Body of pancreas (tissue), 4 donors: ENCODE measurements at regions not wholly inside any gene's neighbourhood (a gene's known extent, or its start where the extent isn't known, plus 50 kb on each side); places are given as distances from the start of the nearest gene placed in this dataset.
A peak's percentile ranks its signal among the peaks of the same experiment; 100 is the strongest.

ENCODE experiments used
- ATAC-seq: fragments of 150-250 bp; one replicate; pipeline ENCODE4 v1.9.1; 2016
- DNase-seq, 4 donors: peaks; one replicate each; pipeline ENCODE4 v3.0.0-alpha.2; 2019
- H3K27ac ChIP-seq, 4 donors: fragments of 200-600 bp; sonication (generic); 1 replicate in 3 of 4; 2 replicates in 1 of 4; pipeline versions ENCODE4 v1.5.1 to v1.6.1; 2016 to 2019; ENCODE audit warnings: mild to moderate bottlenecking in 1 of 4, mixed read lengths in 1 of 4, moderate library complexity in 1 of 4
- H3K27me3 ChIP-seq, 2 donors: fragments of 200-600 bp; sonication (generic); one replicate each; pipeline ENCODE4 v1.6.0; 2016; ENCODE audit warnings: mild to moderate bottlenecking in 1 of 2
- H3K36me3 ChIP-seq, 2 donors: fragments of 200-600 bp; sonication (generic); replicated peaks in 1 of 2; 2 replicates each; pipeline ENCODE4 v1.5.1; 2016; ENCODE audit warnings: low read depth in 2 of 2; ENCODE audit not compliant: insufficient read depth in 1 of 2
- H3K4me1 ChIP-seq: fragments of 200-600 bp; sonication (generic); one replicate; pipeline ENCODE4 v1.6.0; 2016
- H3K4me3 ChIP-seq, 2 donors: fragments of 200-600 bp; sonication (generic); 1 replicate in 1 of 2; 2 replicates in 1 of 2; pipeline ENCODE4 v1.5.1; 2016 to 2019
- H3K9me3 ChIP-seq, 3 donors: fragments of 200-600 bp; sonication (generic); 1 replicate in 2 of 3; 2 replicates in 1 of 3; pipeline ENCODE4 v1.5.1; 2016
- CTCF ChIP-seq, 7 experiments: fragments of 450-650 bp in 4 of 7; fragments of 200-600 bp in 3 of 7; sonication (generic) in 3 of 7; IDR thresholded peaks; one replicate each; pipeline ENCODE4 v1.5.1; 2016 to 2019; ENCODE audit warnings: antibody characterized with exemption in 7 of 7
- POLR2A ChIP-seq, 3 donors: fragments of 450-650 bp; IDR thresholded peaks; one replicate each; pipeline ENCODE4 v1.6.1; 2016; ENCODE audit warnings: antibody characterized with exemption in 3 of 3, mild to moderate bottlenecking in 2 of 3
- whole genome bisulfite sequencing, 2 donors: methylation state at CpG; one replicate each; pipeline ENCODE4 v1.1.5; 2017; 5-methylcytosine and 5-hydroxymethylcytosine counted together
- intact Hi-C: fragments of 100-400 bp; cut with DNase I; formaldehyde crosslinking; loops from one replicate; pipeline ENCODE4 v1.15.1; 2023

GRCh38 chr3:148226246-148226645 is 471.5 kb upstream of the AGTR1 start:
- Histone ChIP-seq H3K36me3 (no peaks in the 10 kb centered on the region), H3K9me3 (no peaks in the 10 kb centered on the region), H3K4me1 (no peaks in the 10 kb centered on the region), H3K4me3 (no peak overlapping the region), H3K27me3 (no peaks in the 10 kb centered on the region), H3K27ac (no peak overlapping the region)
- WGBS, 2 donors, result 78 to 84% methylated on average over 3 of the region's 3 CpGs
- DNase-seq (peak in 1 of 4 donors; percentile 13), ATAC-seq (no peak)
- intact Hi-C loops, result no loop called here
- TF ChIP-seq CTCF (IDR thresholded peaks at IDR 0.05), result no peak
- no peak for TF ChIP-seq POLR2A (IDR thresholded peaks at IDR 0.05)

DNA sequence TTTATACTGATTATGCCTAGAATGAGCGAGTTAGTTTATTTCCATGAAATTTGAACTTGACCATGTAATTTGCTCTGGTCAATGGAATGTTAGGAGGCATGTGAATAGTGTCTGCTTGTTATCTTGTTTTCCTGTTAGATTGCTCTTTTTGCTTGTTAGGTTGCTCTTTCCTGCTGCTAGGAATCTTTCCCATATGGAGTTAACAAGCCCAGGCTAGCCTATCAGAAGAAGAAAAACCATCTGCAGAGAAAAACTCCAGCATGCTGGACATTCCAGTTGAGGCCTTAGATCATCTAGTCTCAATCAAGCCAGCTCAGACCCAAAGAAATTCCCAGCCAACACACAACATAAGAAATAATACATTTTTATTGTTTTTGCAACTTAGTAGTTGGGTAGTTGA is 470.2 kb upstream of the AGTR1 start:
- Histone ChIP-seq H3K9me3 (no peaks in the 10 kb centered on the region), H3K27me3 (no peaks in the 10 kb centered on the region), H3K36me3 (no peaks in the 10 kb centered on the region), H3K4me1 (no peaks in the 10 kb centered on the region), H3K4me3 (no peak overlapping the region), H3K27ac (no peak overlapping the region)
- ATAC-seq (no peak), DNase-seq (no peak)
- TF ChIP-seq POLR2A (IDR thresholded peaks at IDR 0.05), result no peak
- TF ChIP-seq CTCF (IDR thresholded peaks at IDR 0.05), result no peak
- intact Hi-C loops, result no loop called here
- WGBS, 2 donors, result 94 to 98% methylated on average over 1 of the region's 1 CpG

DNA sequence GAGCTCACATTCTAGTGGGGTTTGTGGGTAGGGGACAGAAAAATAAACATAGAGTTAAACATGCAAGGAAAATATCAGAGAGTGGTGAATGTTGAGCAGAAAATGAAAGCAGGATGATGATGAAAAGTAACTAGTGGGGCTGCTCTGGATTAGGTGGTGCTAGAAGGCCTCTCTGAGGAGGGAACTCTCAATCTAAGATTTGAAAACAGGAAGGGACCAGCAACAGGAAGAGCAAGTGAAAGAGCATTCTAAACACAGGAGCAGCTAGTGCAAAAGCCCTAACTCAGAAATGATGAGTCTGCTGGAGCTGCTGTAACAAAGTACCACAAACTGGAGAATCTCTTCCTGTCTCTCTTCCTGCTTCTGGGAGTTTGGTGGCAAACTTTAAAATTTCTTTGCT is 468.6 kb upstream of the AGTR1 start:
- no peaks in the 10 kb centered on the region for H3K9me3 ChIP-seq
- H3K27ac ChIP-seq, result no peak overlapping the region
- no peak overlapping the region for H3K4me3 ChIP-seq
- no peaks in the 10 kb centered on the region for H3K27me3 ChIP-seq
- intact Hi-C loops, result no loop called here
- no peak for DNase-seq
- TF ChIP-seq POLR2A (IDR thresholded peaks at IDR 0.05) (no peak), CTCF (IDR thresholded peaks at IDR 0.05) (no peak)
- H3K36me3 ChIP-seq, result no peaks in the 10 kb centered on the region
- ATAC-seq, result no peak
- no peaks in the 10 kb centered on the region for H3K4me1 ChIP-seq

DNA sequence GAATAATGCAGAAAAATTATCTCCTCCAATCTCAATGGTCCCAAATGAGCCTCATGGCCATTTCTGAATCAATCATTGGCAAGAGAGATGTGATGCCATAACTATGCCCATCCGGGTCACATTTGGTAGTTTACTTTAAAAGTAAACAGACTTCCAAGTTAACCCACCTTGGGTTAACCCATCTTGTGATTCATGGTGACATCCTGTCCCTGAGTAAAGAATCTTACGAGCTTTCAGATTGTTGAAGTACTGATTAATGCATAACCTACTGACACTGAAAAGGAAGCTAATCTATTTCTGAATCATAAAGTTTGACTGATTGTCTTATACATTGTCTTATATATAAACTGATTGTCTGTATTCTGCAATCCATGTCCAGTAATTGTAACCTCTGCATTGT is 467.2 kb upstream of the AGTR1 start:
- Histone ChIP-seq H3K36me3 (no peaks in the 10 kb centered on the region), H3K4me3 (no peak overlapping the region), H3K27ac (no peak overlapping the region), H3K27me3 (no peaks in the 10 kb centered on the region), H3K4me1 (no peaks in the 10 kb centered on the region), H3K9me3 (no peaks in the 10 kb centered on the region)
- intact Hi-C loops, result no loop called here
- TF ChIP-seq POLR2A (IDR thresholded peaks at IDR 0.05), result no peak
- no peak for TF ChIP-seq CTCF (IDR thresholded peaks at IDR 0.05)
- no peak for DNase-seq
- no peak for ATAC-seq
- WGBS, 2 donors, result 82 to 84% methylated on average over 2 of the region's 2 CpGs

- Histone ChIP-seq H3K27me3 (no peaks in the 10 kb centered on the region), H3K4me1 (no peaks in the 10 kb centered on the region), H3K36me3 (no peaks in the 10 kb centered on the region), H3K9me3 (no peaks in the 10 kb centered on the region), H3K4me3 (no peak overlapping the region), H3K27ac (no peak overlapping the region)
- no peak for DNase-seq
- no peak for ATAC-seq
- 50 to 63% methylated on average over 3 of the region's 3 CpGs for WGBS, 2 donors
- no peak for TF ChIP-seq POLR2A (IDR thresholded peaks at IDR 0.05)
- TF ChIP-seq CTCF (IDR thresholded peaks at IDR 0.05), result no peak
- intact Hi-C loops, result no loop called here
These were observed 465.3 kb upstream of the AGTR1 start for GRCh38 chr3:148232389-148232788.
